Mammary epithelial cell (primary cell): ENCODE measurements at regions not wholly inside any gene's neighbourhood (a gene's known extent, or its start where the extent isn't known, plus 50 kb on each side); places are given as distances from the start of the nearest gene placed in this dataset.
"Not testable (repeated sequence)": the region's sequence is repeated elsewhere in the genome, so short reads cannot be mapped to it uniquely, and the experiment has no call there.

Experiments used
- CTCF ChIP-seq, 2 donors: IDR thresholded peaks in 1 of 2; conservative IDR thresholded peaks in 1 of 2; 2 replicates each; pipeline ENCODE4 v1.5.1; 2011 to 2012; ENCODE audit warnings: inconsistent platforms in 2 of 2, low read length in 2 of 2, mild to moderate bottlenecking in 2 of 2, control low read depth in 1 of 2, low read depth in 1 of 2; ENCODE audit not compliant: insufficient read depth in 1 of 2; ENCODE audit errors: extremely low read depth in 1 of 2
- EZH2 ChIP-seq: IDR thresholded peaks from 2 replicates; pipeline ENCODE4 v1.6.1; 2012; ENCODE audit warnings: low read length, inconsistent platforms, borderline replicate concordance

GRCh38 chr21:9573528-9573927, 947.9 kb upstream of the TPTE start:
- TF ChIP-seq CTCF (conservative IDR thresholded peaks at IDR 0.05 in 1 of 2, IDR thresholded peaks at IDR 0.05 in 1 of 2; ENCODE audit: extremely low read depth in 1 of 2, insufficient read depth in 1 of 2, low read depth in 1 of 2, low read length in 2 of 2); EZH2: not testable (repeated sequence)
